Dendritic cell treated with granulocyte-macrophage colony-stimulating factor and Interleukin-4, amounts not matched to agents 40 ng/mL and 50 ng/mL, for 4 days (primary cell): ENCODE measurements at regions not wholly inside any gene's neighbourhood (a gene's known extent, or its start where the extent isn't known, plus 50 kb on each side); places are given as distances from the start of the nearest gene placed in this dataset.

Experiments used
- H3K27ac Mint-ChIP-seq: one replicate; pipeline ENCODE4 v1.8.0; 2022; ENCODE audit warnings: mild to moderate bottlenecking, mixed read lengths
- H3K27me3 Mint-ChIP-seq: one replicate; pipeline ENCODE4 v1.8.0; 2022; ENCODE audit warnings: mild to moderate bottlenecking, mixed read lengths
- H3K36me3 Mint-ChIP-seq: one replicate; pipeline ENCODE4 v1.8.0; 2022; ENCODE audit warnings: low read depth, mixed read lengths
- H3K4me1 Mint-ChIP-seq: one replicate; pipeline ENCODE4 v1.8.0; 2022; ENCODE audit warnings: low read depth, mixed read lengths
- H3K4me3 Mint-ChIP-seq: one replicate; pipeline ENCODE4 v1.8.0; 2022; ENCODE audit warnings: mild to moderate bottlenecking, moderate library complexity, mixed read lengths
- H3K9me3 Mint-ChIP-seq: one replicate; pipeline ENCODE4 v1.8.0; 2022; ENCODE audit warnings: mixed read lengths
- intact Hi-C: fragments of 100-400 bp; cut with micrococcal nuclease; formaldehyde crosslinking; loops from one replicate; pipeline ENCODE4 v1.15.0; 2022

DNA sequence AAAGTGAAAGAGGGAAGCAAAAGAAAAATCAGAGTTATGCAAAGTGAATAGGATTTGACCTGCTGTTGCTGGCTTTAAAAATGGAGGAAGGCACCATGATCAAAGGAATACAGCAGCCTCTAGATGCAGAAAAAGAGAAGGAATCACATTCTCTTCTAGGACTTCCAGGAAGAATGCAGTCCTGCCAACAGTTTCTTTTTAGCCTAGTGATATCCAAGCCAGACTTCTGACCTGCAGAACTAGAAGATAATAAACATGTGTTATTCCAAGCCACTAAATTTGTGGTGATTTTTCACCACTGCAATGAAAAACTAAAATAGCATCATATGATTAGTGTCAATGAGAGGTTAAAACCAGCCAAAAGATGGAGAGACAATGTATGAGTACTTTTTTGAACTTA, 101.9 kb upstream of the ADAMTS5 start:
- Mint-ChIP-seq H3K36me3 (no peaks in the 10 kb centered on the region), H3K27me3 (no peaks in the 10 kb centered on the region), H3K4me1 (no peaks in the 10 kb centered on the region), H3K4me3 (no peak overlapping the region), H3K9me3 (peaks cover 28% of the 10 kb centered on the region), H3K27ac (no peak overlapping the region)
- intact Hi-C loops = no loop called here

- H3K27ac Mint-ChIP-seq = no peak overlapping the region
- H3K36me3 Mint-ChIP-seq = no peaks in the 10 kb centered on the region
- H3K9me3 Mint-ChIP-seq = peaks cover 39% of the 10 kb centered on the region
- intact Hi-C loops = no loop called here
- H3K4me1 Mint-ChIP-seq = no peaks in the 10 kb centered on the region
- no peaks in the 10 kb centered on the region for H3K27me3 Mint-ChIP-seq
- H3K4me3 Mint-ChIP-seq = no peak overlapping the region
Observed at GRCh38 chr21:27067226-27067625, 100.3 kb upstream of the ADAMTS5 start.

GRCh38 chr21:27062443-27062842, 95.6 kb upstream of the ADAMTS5 start:
- Mint-ChIP-seq H3K27ac (no peak overlapping the region), H3K27me3 (no peaks in the 10 kb centered on the region), H3K9me3 (peaks cover 55% of the 10 kb centered on the region), H3K4me1 (no peaks in the 10 kb centered on the region), H3K4me3 (no peak overlapping the region), H3K36me3 (no peaks in the 10 kb centered on the region)
- intact Hi-C loops = no loop called here

DNA sequence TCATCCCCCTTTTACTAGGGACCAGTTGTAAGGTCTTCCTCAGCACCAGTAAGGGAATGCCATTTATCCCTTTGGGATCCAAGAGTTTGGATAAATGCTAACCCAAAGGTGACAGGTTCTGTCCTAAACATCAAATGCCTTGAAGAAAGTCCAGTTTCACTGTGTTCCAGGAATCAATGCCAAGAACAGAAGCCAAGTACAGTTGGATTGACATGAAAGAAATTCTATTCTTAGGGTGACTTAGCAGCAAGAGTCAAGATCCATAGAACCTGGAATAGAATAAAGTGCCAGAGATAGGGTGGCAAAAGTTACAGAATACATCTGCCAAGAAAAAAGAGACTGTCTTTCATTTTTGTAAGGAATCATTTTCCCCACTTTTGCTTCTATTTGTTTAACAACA, 94.9 kb upstream of the ADAMTS5 start:
- Mint-ChIP-seq H3K27me3 (no peaks in the 10 kb centered on the region), H3K27ac (no peak overlapping the region)

DNA sequence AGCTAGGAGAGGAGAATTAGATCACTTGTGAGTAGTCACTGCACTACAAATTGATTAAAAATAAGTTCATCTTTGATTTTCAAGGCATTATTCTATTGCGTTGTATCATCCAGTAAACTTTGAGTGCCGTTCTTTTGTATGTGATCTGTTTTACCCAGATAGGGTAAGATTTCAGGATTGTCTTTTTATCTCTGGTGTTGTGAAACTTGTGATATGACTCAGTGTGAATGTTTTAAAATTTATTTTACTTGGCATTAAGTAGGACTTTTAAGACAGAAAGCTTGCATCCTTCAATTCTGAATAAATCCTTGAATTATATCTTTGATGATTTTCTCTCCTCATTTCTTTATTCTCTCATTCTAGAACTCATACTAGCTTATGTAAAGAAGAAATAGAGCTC, 93.3 kb upstream of the ADAMTS5 start:
- intact Hi-C loops = no loop called here
- Mint-ChIP-seq H3K9me3 (peaks cover 54% of the 10 kb centered on the region), H3K4me3 (no peak overlapping the region), H3K27me3 (no peaks in the 10 kb centered on the region), H3K4me1 (no peaks in the 10 kb centered on the region), H3K36me3 (no peaks in the 10 kb centered on the region), H3K27ac (no peak overlapping the region)

More for the DNA sequence above, 94.9 kb upstream of the ADAMTS5 start:
- Mint-ChIP-seq H3K36me3 (no peaks in the 10 kb centered on the region), H3K9me3 (peaks cover 61% of the 10 kb centered on the region), H3K4me3 (no peak overlapping the region), H3K4me1 (no peaks in the 10 kb centered on the region)
- intact Hi-C loops = no loop called here

DNA sequence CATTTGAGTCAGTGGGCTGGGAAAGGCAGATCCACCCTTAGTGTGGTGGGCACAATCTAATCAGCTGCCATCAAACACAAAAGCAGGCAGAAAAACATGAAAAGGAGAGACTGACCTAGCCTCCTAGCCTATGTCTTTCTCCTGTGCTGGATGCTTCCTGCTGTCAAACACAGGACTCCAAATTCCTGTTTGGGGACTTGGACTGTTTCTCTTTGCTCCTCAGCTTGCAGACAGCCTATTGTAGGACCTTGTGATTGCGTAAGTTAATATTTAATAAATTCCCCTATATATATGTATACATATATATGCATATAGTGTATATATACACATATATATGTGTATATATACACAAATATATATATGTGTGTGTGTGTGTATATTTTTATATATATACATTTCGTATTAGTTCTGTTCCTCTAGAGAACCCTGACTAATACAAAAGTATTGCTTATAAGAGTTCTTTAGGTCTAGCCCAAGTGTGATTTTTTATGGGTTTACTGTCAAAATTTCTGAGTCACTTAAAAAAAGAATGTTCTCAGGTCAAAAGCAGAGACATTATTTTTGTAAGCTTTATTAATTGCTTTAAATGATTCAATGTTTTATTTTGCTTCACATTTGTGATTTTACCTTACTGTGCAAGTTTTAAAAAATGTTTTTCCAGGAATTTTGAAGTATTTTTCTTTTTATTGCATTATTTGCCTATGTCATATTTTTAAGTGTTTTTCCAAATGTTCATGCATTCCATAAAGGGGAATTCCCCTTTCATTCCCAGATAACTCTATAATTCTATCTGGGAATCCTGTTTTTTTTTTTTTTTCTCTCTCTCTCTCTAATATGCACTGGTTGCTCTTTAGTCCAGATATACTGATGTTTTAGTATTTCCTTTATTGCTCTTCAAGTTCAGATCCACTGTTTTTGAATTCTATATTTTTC, 92.1 kb upstream of the ADAMTS5 start:
- Mint-ChIP-seq H3K9me3 (peaks cover 51% of the 10 kb centered on the region), H3K4me3 (no peak overlapping the region), H3K27me3 (no peaks in the 10 kb centered on the region), H3K27ac (no peak overlapping the region), H3K36me3 (no peaks in the 10 kb centered on the region), H3K4me1 (no peaks in the 10 kb centered on the region)
- intact Hi-C loops = no loop called here

DNA sequence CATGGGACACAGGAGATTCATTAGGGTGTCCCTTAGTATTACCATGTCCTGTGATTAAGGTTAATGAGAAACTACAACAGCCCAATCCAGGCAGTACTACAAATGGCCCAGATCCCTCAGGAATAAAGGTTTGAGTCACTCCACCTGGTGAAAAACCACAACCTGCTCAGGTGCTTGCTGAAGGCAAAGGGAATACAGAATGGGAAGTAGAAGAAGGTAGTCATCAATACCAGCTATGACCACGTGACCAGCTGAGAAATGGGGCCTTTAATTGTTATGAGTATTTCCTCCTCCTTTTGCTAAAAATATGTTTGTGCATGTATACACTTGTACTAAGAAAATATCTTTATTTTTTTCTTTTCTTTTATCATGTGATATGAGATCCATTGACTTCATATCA, 91.1 kb upstream of the ADAMTS5 start:
- H3K27me3 Mint-ChIP-seq = no peaks in the 10 kb centered on the region
- no peaks in the 10 kb centered on the region for H3K36me3 Mint-ChIP-seq
- no peaks in the 10 kb centered on the region for H3K4me1 Mint-ChIP-seq
- intact Hi-C loops = no loop called here
- H3K4me3 Mint-ChIP-seq = no peak overlapping the region
- H3K27ac Mint-ChIP-seq = no peak overlapping the region
- H3K9me3 Mint-ChIP-seq = peaks cover 42% of the 10 kb centered on the region

DNA sequence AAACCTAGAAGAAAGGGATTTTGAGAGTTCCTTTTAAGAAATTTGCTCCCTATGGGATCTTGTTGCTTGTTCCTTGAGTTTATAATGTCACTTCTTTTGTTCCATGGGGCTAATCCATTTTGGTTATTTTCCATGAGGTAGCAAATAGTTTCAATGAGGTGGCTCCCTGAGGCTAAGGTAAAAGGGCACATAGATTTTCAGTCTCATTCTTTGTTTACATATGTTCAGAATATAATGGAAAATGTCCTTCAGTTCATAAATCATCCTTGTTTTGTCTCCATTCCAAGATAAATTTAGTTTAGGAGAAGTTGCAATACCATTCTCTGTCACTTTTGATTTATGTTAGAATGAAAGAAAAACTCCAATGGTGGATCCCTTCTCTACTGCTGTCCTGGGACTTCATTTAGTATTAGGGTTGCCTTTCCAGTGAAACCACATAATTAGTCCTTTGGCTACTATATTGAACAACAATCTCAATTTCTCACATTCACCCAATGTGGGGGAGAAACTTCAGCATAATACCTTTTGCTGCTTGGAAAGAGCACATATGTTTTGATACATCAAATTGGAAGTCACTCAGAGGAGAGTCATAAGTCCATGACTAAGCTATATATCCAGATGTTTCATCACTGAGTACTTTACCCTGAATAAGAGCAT, 80.9 kb upstream of the ADAMTS5 start:
- intact Hi-C loops = no loop called here
- Mint-ChIP-seq H3K4me1 (no peaks in the 10 kb centered on the region), H3K27ac (no peak overlapping the region), H3K27me3 (no peaks in the 10 kb centered on the region), H3K9me3 (peaks cover 8% of the 10 kb centered on the region), H3K36me3 (no peaks in the 10 kb centered on the region), H3K4me3 (no peak overlapping the region)

- Mint-ChIP-seq H3K36me3 (no peaks in the 10 kb centered on the region), H3K4me1 (no peaks in the 10 kb centered on the region), H3K9me3 (peaks cover 8% of the 10 kb centered on the region), H3K4me3 (no peak overlapping the region), H3K27ac (no peak overlapping the region), H3K27me3 (no peaks in the 10 kb centered on the region)
- intact Hi-C loops = no loop called here
Observed at GRCh38 chr21:27047283-27047657, 80.4 kb upstream of the ADAMTS5 start.

- Mint-ChIP-seq H3K27me3 (no peaks in the 10 kb centered on the region), H3K9me3 (peaks cover 8% of the 10 kb centered on the region), H3K36me3 (no peaks in the 10 kb centered on the region), H3K4me3 (no peak overlapping the region), H3K4me1 (no peaks in the 10 kb centered on the region), H3K27ac (no peak overlapping the region)
- intact Hi-C loops = no loop called here
Observed at GRCh38 chr21:27045281-27045985, 78.5 kb upstream of the ADAMTS5 start.

GRCh38 chr21:27043377-27043776, 76.5 kb upstream of the ADAMTS5 start:
- Mint-ChIP-seq H3K27ac (no peak overlapping the region), H3K9me3 (no peaks in the 10 kb centered on the region), H3K4me1 (no peaks in the 10 kb centered on the region), H3K4me3 (no peak overlapping the region), H3K36me3 (no peaks in the 10 kb centered on the region), H3K27me3 (no peaks in the 10 kb centered on the region)
- intact Hi-C loops = no loop called here

DNA sequence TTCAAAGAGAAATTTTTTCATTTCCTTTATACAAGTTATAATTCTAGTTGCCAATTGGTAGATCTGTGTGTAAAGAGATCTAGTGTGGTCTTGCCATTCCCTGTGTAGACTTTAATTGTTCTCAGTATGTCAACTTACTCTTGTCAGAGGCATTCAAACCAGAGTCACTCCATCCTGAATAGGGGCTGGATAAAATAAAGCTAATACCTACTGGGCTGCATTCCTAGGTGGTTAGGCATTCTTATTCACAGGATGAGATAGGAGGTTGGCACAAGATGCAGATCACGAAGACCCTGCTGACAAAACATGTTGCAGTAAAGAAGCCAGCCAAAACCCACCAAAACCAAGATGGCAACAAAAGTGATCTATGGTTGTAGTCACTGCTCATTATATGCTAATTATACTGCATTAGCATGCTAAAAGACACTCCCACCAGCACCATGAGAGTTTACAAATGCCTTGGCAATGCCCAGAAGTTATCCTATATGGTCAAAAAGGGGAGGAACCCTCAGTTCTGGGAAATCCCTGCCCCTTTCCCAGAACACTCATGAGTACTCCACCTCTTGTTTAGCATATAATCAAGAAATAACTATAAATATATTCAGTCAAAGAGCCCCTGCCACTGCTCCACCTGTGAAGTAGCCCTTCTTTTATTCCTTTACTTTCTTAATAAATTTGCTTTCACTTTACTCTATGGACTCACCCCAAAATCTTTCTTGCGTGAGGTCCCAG, 74.0 kb upstream of the ADAMTS5 start:
- intact Hi-C loops = no loop called here
- no peak overlapping the region for H3K4me3 Mint-ChIP-seq
- H3K27me3 Mint-ChIP-seq = no peaks in the 10 kb centered on the region
- H3K36me3 Mint-ChIP-seq = no peaks in the 10 kb centered on the region
- no peaks in the 10 kb centered on the region for H3K9me3 Mint-ChIP-seq
- H3K27ac Mint-ChIP-seq = no peak overlapping the region
- no peaks in the 10 kb centered on the region for H3K4me1 Mint-ChIP-seq

- intact Hi-C loops = no loop called here
- Mint-ChIP-seq H3K4me3 (no peak overlapping the region), H3K27me3 (no peaks in the 10 kb centered on the region), H3K36me3 (no peaks in the 10 kb centered on the region), H3K4me1 (no peaks in the 10 kb centered on the region), H3K27ac (no peak overlapping the region), H3K9me3 (no peaks in the 10 kb centered on the region)
Observed at GRCh38 chr21:27036736-27037301, 69.9 kb upstream of the ADAMTS5 start.
